PC-3 (cell line): ENCODE measurements at regions not wholly inside any gene's neighbourhood (a gene's known extent, or its start where the extent isn't known, plus 50 kb on each side); places are given as distances from the start of the nearest gene placed in this dataset.

Source experiments
- EZH2 ChIP-seq: fragments of 300-600 bp; sonication (generic); IDR thresholded peaks from one replicate; pipeline ENCODE4 v1.6.1; 2017; ENCODE audit warnings: antibody characterized with exemption, mild to moderate bottlenecking, low read length; ENCODE audit not compliant: unreplicated experiment
- EZH2phosphoT487 ChIP-seq: fragments of 300-600 bp; sonication (generic); IDR thresholded peaks from 2 replicates; pipeline ENCODE4 v1.6.1; 2018; ENCODE audit warnings: mild to moderate bottlenecking, antibody characterized with exemption, low read length, borderline replicate concordance
- TF ChIP-seq, protein P1 (sequence below): fragments of 300-600 bp; sonication (generic); conservative IDR thresholded peaks from 2 replicates; pipeline ENCODE4 v1.5.1; 2017; ENCODE audit warnings: antibody characterized with exemption, low read depth, mild to moderate bottlenecking, low read length

GRCh38 chr14:51500776-51501175 lies 150.9 kb upstream of the FRMD6 start:
- TF ChIP-seq, protein P1, sequence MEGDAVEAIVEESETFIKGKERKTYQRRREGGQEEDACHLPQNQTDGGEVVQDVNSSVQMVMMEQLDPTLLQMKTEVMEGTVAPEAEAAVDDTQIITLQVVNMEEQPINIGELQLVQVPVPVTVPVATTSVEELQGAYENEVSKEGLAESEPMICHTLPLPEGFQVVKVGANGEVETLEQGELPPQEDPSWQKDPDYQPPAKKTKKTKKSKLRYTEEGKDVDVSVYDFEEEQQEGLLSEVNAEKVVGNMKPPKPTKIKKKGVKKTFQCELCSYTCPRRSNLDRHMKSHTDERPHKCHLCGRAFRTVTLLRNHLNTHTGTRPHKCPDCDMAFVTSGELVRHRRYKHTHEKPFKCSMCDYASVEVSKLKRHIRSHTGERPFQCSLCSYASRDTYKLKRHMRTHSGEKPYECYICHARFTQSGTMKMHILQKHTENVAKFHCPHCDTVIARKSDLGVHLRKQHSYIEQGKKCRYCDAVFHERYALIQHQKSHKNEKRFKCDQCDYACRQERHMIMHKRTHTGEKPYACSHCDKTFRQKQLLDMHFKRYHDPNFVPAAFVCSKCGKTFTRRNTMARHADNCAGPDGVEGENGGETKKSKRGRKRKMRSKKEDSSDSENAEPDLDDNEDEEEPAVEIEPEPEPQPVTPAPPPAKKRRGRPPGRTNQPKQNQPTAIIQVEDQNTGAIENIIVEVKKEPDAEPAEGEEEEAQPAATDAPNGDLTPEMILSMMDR: no peak
- TF ChIP-seq EZH2phosphoT487 (no peak), EZH2 (no peak)
